Hepatocyte (in vitro differentiated cells): ENCODE measurements at regions not wholly inside any gene's neighbourhood (a gene's known extent, or its start where the extent isn't known, plus 50 kb on each side); places are given as distances from the start of the nearest gene placed in this dataset.

ENCODE experiments used
- CTCF ChIP-seq: fragments of 200-600 bp; sonication (generic); IDR thresholded peaks from 2 replicates; pipeline ENCODE4 v1.5.1; 2016; ENCODE audit warnings: antibody characterized with exemption, mild to moderate bottlenecking; ENCODE audit not compliant: poor library complexity
- EZH2phosphoT487 ChIP-seq: fragments of 200-600 bp; sonication (generic); IDR thresholded peaks from one replicate; pipeline ENCODE4 v1.6.1; 2018; ENCODE audit warnings: antibody characterized with exemption, mild to moderate bottlenecking, low read depth, moderate library complexity; ENCODE audit not compliant: unreplicated experiment, severe bottlenecking

DNA sequence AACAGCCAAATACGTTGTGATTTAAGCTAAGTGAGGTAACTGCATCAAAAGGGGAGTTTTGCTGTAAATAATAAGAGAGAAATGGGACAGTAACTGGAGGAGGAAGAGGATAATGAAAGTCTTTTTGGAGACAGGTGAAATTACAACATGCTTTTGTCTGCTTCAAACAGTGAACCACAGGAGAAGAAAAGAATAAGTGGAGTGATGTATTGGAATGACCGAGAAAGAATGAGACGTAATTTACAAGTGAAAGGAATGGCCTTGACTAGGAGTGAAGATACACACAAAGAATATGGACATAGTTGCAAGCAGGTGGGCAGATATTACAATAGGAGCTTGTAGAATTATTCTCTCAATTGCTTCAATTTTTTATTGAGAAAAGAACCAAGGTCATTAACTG, 550.8 kb downstream of the DIPK2A start:
- TF ChIP-seq CTCF (no peak), EZH2phosphoT487 (no peak)
